ENCODE measurements at regions not wholly inside any gene's neighbourhood (a gene's known extent, or its start where the extent isn't known, plus 50 kb on each side); places are given as distances from the start of the nearest gene placed in this dataset.

DNA sequence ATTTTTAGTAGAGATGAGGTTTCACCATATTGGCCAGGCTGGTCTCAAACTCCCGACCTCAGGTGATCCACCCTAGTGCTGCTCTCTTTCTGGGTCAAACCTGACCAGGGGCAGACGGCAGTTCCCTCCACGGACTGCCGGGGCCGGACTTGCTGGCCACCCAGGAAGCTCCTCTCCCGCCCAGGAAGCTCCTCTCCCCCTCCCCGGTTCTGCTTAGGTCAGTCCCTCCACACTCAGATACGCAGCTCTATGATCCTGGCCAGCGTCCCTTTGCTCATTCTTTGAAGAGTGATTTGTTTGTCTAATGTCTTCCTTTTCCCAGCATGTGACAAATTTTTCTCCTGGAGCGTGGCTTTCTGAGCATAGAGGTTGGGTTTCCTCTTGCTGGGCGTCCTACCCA is 125.3 kb upstream of the B3GAT1 start:
- H3K4me3 ChIP-seq, result no peak overlapping the region
- H3K27me3 ChIP-seq, result peaks cover 0 to 9% (median 7%) of the 10 kb centered on the region in 3 donors
- H3K36me3 ChIP-seq, result no peaks in the 10 kb centered on the region
- no peaks in the 10 kb centered on the region for H3K4me1 ChIP-seq
- no peak for DNase-seq
- TF ChIP-seq, protein P1, sequence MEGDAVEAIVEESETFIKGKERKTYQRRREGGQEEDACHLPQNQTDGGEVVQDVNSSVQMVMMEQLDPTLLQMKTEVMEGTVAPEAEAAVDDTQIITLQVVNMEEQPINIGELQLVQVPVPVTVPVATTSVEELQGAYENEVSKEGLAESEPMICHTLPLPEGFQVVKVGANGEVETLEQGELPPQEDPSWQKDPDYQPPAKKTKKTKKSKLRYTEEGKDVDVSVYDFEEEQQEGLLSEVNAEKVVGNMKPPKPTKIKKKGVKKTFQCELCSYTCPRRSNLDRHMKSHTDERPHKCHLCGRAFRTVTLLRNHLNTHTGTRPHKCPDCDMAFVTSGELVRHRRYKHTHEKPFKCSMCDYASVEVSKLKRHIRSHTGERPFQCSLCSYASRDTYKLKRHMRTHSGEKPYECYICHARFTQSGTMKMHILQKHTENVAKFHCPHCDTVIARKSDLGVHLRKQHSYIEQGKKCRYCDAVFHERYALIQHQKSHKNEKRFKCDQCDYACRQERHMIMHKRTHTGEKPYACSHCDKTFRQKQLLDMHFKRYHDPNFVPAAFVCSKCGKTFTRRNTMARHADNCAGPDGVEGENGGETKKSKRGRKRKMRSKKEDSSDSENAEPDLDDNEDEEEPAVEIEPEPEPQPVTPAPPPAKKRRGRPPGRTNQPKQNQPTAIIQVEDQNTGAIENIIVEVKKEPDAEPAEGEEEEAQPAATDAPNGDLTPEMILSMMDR (IDR thresholded peaks at IDR 0.05 in 4 of 5, conservative IDR thresholded peaks at IDR 0.05 in 1 of 5), result no peak
- TF ChIP-seq POLR2A (IDR thresholded peaks at IDR 0.05), result no peak
- no peak overlapping the region for H3K27ac ChIP-seq
- ATAC-seq, result no peak
- in situ Hi-C loops (cut with MboI; ENCODE audit: low sequenced_read_pairs in 4 of 4), result no loop called here
- H3K9me3 ChIP-seq, result no peaks in the 10 kb centered on the region
- intact Hi-C loops (cut with DNase I; ENCODE audit: low total_unique reads), result no loop called here

DNA sequence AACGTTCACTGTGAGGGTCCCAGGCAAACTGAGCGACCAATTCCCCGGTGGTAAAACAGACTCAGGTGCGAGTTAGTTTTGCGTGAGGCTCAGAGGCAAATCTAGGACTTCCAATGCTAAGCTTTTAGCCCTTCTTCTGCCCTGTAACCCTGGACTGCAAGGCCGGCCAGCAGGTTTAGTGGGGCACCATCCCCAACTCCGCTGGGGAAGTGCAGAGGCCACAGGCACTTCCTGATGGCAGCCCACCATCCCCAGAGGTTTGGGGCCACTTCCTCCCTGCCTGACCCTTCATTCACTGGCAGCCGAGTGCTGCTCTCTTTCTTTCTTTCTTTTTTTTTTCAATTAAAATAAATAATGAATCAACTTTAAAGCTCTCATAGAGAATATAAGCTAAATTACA is 124.6 kb upstream of the B3GAT1 start:
- intact Hi-C loops (cut with DNase I; ENCODE audit: low total_unique reads), result no loop called here
- Histone ChIP-seq H3K4me3 (no peak overlapping the region), H3K27ac (no peak overlapping the region), H3K9me3 (no peaks in the 10 kb centered on the region), H3K4me1 (no peaks in the 10 kb centered on the region), H3K27me3 (peaks cover 0 to 9% (median 8%) of the 10 kb centered on the region in 3 donors), H3K36me3 (no peaks in the 10 kb centered on the region)
- DNase-seq (no peak), ATAC-seq (no peak)
- in situ Hi-C loops (cut with MboI; ENCODE audit: low sequenced_read_pairs in 4 of 4), result no loop called here
- TF ChIP-seq, protein P1 (IDR thresholded peaks at IDR 0.05 in 4 of 5, conservative IDR thresholded peaks at IDR 0.05 in 1 of 5), result no peak
- no peak for TF ChIP-seq POLR2A (IDR thresholded peaks at IDR 0.05)

DNA sequence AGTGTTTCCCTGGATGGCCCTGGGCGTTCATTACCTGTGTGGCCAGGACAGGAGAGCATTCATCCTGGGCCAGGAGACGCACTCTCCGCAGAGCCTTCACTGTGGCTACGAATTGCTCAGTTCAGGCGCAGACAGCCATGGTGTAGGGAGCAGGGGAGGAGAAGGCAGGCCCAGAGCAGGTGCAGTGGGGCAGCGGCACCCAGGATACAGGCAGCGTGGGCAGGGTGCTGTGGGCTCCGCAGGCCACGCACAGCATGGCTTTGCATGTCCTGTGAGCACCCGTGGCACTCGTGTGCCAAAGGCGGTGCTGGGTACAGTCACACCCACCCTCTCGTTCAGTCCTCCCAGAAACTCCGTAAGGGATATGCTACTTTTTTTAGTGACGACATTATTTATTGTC is 124.2 kb upstream of the B3GAT1 start:
- intact Hi-C loops (cut with DNase I; ENCODE audit: low total_unique reads) (no loop called here), in situ Hi-C loops (cut with MboI; ENCODE audit: low sequenced_read_pairs in 4 of 4) (no loop called here)
- DNase-seq (no peak), ATAC-seq (no peak)
- Histone ChIP-seq H3K4me3 (no peak overlapping the region), H3K27me3 (peaks cover 0 to 9% (median 8%) of the 10 kb centered on the region in 3 donors), H3K9me3 (no peaks in the 10 kb centered on the region), H3K4me1 (no peaks in the 10 kb centered on the region), H3K36me3 (no peaks in the 10 kb centered on the region), H3K27ac (no peak overlapping the region)
- TF ChIP-seq, protein P1 (IDR thresholded peaks at IDR 0.05 in 4 of 5, conservative IDR thresholded peaks at IDR 0.05 in 1 of 5), result no peak
- TF ChIP-seq POLR2A (IDR thresholded peaks at IDR 0.05), result no peak

DNA sequence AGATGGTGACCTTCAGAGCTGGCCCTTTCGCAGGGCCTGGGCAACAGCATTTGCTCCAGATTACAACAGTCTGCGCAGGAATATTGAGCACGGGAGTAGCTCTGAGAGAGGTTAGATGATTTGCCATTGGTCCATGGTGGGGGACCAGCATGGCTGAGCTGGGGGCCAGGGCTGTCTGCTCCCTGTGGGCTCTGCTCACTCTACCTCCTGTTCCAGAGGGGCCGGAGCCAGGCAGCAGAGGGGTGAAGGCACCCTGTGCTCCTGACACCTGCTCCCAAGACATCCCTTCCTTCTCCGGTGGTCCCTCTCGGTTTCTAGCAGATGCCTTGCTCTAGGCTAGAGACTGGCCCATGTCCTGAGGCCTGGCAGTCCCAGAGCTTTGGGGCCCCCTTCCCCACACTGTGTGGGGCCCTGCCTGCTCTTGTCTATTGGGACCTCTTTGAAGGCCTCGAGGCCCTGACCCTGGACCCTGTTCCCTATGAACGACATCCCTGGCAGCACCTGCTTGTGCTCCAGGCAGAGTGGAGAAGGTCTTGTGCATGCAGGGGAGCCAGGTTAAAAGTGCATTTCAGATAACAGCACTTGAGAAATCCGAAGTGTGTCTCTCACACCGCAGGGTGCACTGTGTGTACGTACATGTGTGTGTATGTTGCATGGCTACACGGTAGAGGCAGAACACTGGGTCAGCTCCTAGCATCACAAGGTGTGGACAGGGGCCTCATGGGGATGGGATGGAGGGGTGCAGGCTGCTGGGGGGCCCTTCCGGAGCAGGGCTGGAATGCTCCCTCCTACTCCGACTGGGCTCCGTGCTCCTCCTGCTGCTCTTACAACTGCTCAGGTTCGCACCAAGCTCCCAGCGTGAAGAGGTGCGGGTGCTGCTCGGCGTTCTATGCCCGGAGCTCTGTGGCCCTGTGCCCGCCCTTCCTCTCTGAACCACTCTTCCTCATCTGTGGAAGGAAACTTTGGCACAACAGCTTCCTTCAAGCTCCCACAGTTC is 123.3 kb upstream of the B3GAT1 start:
- H3K4me1 ChIP-seq, result no peaks in the 10 kb centered on the region
- H3K27ac ChIP-seq, result no peak overlapping the region
- H3K27me3 ChIP-seq, result peaks cover 0 to 9% (median 8%) of the 10 kb centered on the region in 3 donors
- no peak for ATAC-seq
- H3K4me3 ChIP-seq, result no peak overlapping the region
- no peak for DNase-seq
- no peaks in the 10 kb centered on the region for H3K36me3 ChIP-seq
- H3K9me3 ChIP-seq, result no peaks in the 10 kb centered on the region
- TF ChIP-seq POLR2A (IDR thresholded peaks at IDR 0.05), result no peak
- TF ChIP-seq, protein P1 (IDR thresholded peaks at IDR 0.05 in 4 of 5, conservative IDR thresholded peaks at IDR 0.05 in 1 of 5), result no peak
- in situ Hi-C loops (cut with MboI; ENCODE audit: low sequenced_read_pairs in 4 of 4) (no loop called here), intact Hi-C loops (cut with DNase I; ENCODE audit: low total_unique reads) (no loop called here)
